GM23338 (cell line): ENCODE measurements at regions not wholly inside any gene's neighbourhood (a gene's known extent, or its start where the extent isn't known, plus 50 kb on each side); places are given as distances from the start of the nearest gene placed in this dataset.

Experiments
- CTCF ChIP-seq, 2 experiments: fragments of 200-600 bp in 1 of 2; sonication (generic) in 1 of 2; conservative IDR thresholded peaks; 2 replicates each; pipeline versions ENCODE4 v1.5.1 to v1.6.1; 2016 to 2017; ENCODE audit warnings: antibody characterized with exemption in 2 of 2, low read depth in 2 of 2, mild to moderate bottlenecking in 2 of 2, moderate library complexity in 1 of 2
- EZH2 ChIP-seq: fragments of 200-600 bp; sonication (generic); IDR thresholded peaks from one replicate; pipeline ENCODE4 v1.8.0; 2017; ENCODE audit warnings: antibody characterized with exemption, mild to moderate bottlenecking, low read depth; ENCODE audit not compliant: unreplicated experiment

- TF ChIP-seq EZH2, result no peak
- TF ChIP-seq CTCF (conservative IDR thresholded peaks at IDR 0.05; ENCODE audit: low read depth in 2 of 2), result no peak
These were observed 55.8 kb upstream of the HIVEP2 start for GRCh38 chr6:143000811-143001210.
